ENCODE measurements at regions not wholly inside any gene's neighbourhood (a gene's known extent, or its start where the extent isn't known, plus 50 kb on each side); places are given as distances from the start of the nearest gene placed in this dataset.

DNA sequence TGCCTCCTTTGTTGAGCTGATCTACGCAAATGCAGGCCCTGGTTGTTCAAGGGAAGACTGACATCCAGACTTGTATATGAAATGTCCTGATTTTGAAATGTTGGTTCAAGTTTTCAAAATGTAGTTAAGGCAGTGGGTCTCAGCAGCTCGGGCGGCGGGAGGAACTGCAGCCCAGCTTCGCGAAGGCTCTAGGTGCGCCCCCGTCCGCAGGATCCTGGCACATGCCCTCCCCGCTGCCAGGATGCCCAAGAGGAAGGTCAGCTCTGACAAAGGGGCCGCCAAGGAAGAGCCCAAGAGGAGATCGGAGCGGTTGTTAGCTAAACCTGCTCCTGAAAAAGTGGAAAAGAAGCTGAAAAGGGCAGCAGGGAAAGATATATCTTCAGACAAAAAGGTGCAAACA lies 1310.1 kb downstream of the ADGRL3 start:
- dilution Hi-C loops (cut with MboI; ENCODE audit: extremely low pct_ligation_motif_present, low sequenced_read_pairs) = no loop called here
- no peak overlapping the region for H3K9ac ChIP-seq (ENCODE audit: control insufficient read depth, extremely low read depth, insufficient read depth, low read length)
- H3K27ac ChIP-seq (ENCODE audit: control insufficient read depth, insufficient read depth, low read length) = no peak overlapping the region
- FAIRE-seq (no peak), DNase-seq (ENCODE audit: low read depth, low spot score) (no peak)
- no peaks in the 10 kb centered on the region for H3K79me2 ChIP-seq (ENCODE audit: control insufficient read depth, insufficient read depth, low read length)
- H3K4me2 ChIP-seq (ENCODE audit: control insufficient read depth, extremely low read depth, insufficient read depth, low read depth, low read length) = no peak overlapping the region
- no peaks in the 10 kb centered on the region for H3K4me1 ChIP-seq (ENCODE audit: control insufficient read depth, extremely low read depth, insufficient read depth, low read length)
- no peaks in the 10 kb centered on the region for H4K20me1 ChIP-seq (ENCODE audit: control insufficient read depth, extremely low read depth, insufficient read depth, low read length)
- H3K9me3 ChIP-seq (ENCODE audit: control insufficient read depth, low read depth, low read length) = no peaks in the 10 kb centered on the region
- no peak for TF ChIP-seq EZH2 (IDR thresholded peaks at IDR 0.05; ENCODE audit: low read length)
- TF ChIP-seq, protein P1, sequence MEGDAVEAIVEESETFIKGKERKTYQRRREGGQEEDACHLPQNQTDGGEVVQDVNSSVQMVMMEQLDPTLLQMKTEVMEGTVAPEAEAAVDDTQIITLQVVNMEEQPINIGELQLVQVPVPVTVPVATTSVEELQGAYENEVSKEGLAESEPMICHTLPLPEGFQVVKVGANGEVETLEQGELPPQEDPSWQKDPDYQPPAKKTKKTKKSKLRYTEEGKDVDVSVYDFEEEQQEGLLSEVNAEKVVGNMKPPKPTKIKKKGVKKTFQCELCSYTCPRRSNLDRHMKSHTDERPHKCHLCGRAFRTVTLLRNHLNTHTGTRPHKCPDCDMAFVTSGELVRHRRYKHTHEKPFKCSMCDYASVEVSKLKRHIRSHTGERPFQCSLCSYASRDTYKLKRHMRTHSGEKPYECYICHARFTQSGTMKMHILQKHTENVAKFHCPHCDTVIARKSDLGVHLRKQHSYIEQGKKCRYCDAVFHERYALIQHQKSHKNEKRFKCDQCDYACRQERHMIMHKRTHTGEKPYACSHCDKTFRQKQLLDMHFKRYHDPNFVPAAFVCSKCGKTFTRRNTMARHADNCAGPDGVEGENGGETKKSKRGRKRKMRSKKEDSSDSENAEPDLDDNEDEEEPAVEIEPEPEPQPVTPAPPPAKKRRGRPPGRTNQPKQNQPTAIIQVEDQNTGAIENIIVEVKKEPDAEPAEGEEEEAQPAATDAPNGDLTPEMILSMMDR (optimal IDR thresholded peaks at IDR 0.05 in 1 of 3, IDR thresholded peaks at IDR 0.05 in 1 of 3, conservative IDR thresholded peaks at IDR 0.05 in 1 of 3; ENCODE audit: extremely low read depth in 1 of 3, insufficient read depth in 2 of 3, low read length in 3 of 3) = no peak
- H3K9me1 ChIP-seq (ENCODE audit: control insufficient read depth, extremely low read depth, insufficient read depth, low read length) = no peaks in the 10 kb centered on the region
- H2AFZ ChIP-seq (ENCODE audit: control insufficient read depth, low read length) = no peak overlapping the region
- H3K4me3 ChIP-seq (ENCODE audit: control insufficient read depth in 2 of 3, extremely low read depth in 1 of 3, insufficient read depth in 2 of 3, low read depth in 1 of 3, low read length in 3 of 3) = no peak overlapping the region
- no peaks in the 10 kb centered on the region for H3K27me3 ChIP-seq (ENCODE audit: control insufficient read depth, extremely low read depth, insufficient read depth, low read length)
- H3K36me3 ChIP-seq (ENCODE audit: control insufficient read depth in 2 of 2, extremely low read depth in 1 of 2, insufficient read depth in 2 of 2, low read length in 2 of 2) = no peaks in the 10 kb centered on the region

DNA sequence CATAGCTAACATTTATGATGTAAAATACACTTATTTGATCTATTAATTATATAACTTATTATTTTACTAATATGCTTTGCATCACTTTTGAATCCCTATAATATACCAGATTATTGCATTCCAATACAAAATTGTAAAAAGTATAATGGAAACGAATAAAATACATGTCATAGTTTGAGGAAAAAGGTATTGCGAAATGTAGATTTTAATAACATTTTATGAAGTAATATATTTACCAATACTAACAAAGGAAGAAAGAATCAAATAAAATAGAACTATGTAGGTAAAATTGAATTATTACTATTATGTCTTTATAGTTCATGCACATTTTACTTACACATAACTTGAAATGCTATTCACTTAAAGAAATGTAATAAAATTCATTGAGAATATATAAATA lies 1300.2 kb downstream of the ADGRL3 start:
- no peaks in the 10 kb centered on the region for H3K4me1 ChIP-seq (ENCODE audit: control insufficient read depth, extremely low read depth, insufficient read depth, low read length)
- H3K27ac ChIP-seq (ENCODE audit: control insufficient read depth, insufficient read depth, low read length) = no peak overlapping the region
- DNase-seq (ENCODE audit: low read depth, low spot score) (no peak), FAIRE-seq (no peak)
- no peaks in the 10 kb centered on the region for H3K36me3 ChIP-seq (ENCODE audit: control insufficient read depth in 2 of 2, extremely low read depth in 1 of 2, insufficient read depth in 2 of 2, low read length in 2 of 2)
- H3K9me1 ChIP-seq (ENCODE audit: control insufficient read depth, extremely low read depth, insufficient read depth, low read length) = no peaks in the 10 kb centered on the region
- no peak overlapping the region for H2AFZ ChIP-seq (ENCODE audit: control insufficient read depth, low read length)
- no peak for TF ChIP-seq EZH2 (IDR thresholded peaks at IDR 0.05; ENCODE audit: low read length)
- TF ChIP-seq, protein P1 (optimal IDR thresholded peaks at IDR 0.05 in 1 of 3, IDR thresholded peaks at IDR 0.05 in 1 of 3, conservative IDR thresholded peaks at IDR 0.05 in 1 of 3; ENCODE audit: extremely low read depth in 1 of 3, insufficient read depth in 2 of 3, low read length in 3 of 3) = no peak
- no peak overlapping the region for H3K4me2 ChIP-seq (ENCODE audit: control insufficient read depth, extremely low read depth, insufficient read depth, low read depth, low read length)
- H3K9me3 ChIP-seq (ENCODE audit: control insufficient read depth, low read depth, low read length) = no peaks in the 10 kb centered on the region
- H3K4me3 ChIP-seq (ENCODE audit: control insufficient read depth in 2 of 3, extremely low read depth in 1 of 3, insufficient read depth in 2 of 3, low read depth in 1 of 3, low read length in 3 of 3) = no peak overlapping the region
- no peak overlapping the region for H3K9ac ChIP-seq (ENCODE audit: control insufficient read depth, extremely low read depth, insufficient read depth, low read length)
- no peaks in the 10 kb centered on the region for H3K27me3 ChIP-seq (ENCODE audit: control insufficient read depth, extremely low read depth, insufficient read depth, low read length)
- dilution Hi-C loops (cut with MboI; ENCODE audit: extremely low pct_ligation_motif_present, low sequenced_read_pairs) = no loop called here
- H3K79me2 ChIP-seq (ENCODE audit: control insufficient read depth, insufficient read depth, low read length) = no peaks in the 10 kb centered on the region
- no peaks in the 10 kb centered on the region for H4K20me1 ChIP-seq (ENCODE audit: control insufficient read depth, extremely low read depth, insufficient read depth, low read length)

All from keratinocyte (primary cell).